Sciatic nerve (tissue), 2 donors: ENCODE measurements at regions not wholly inside any gene's neighbourhood (a gene's known extent, or its start where the extent isn't known, plus 50 kb on each side); places are given as distances from the start of the nearest gene placed in this dataset.
"Not testable (repeated sequence)": the region's sequence is repeated elsewhere in the genome, so short reads cannot be mapped to it uniquely, and the experiment has no call there.

Experiments used
- ATAC-seq: fragments of 200-7000 bp; cut with Tn5 transposase; one replicate; pipeline ENCODE4 v1.9.1; 2020; ENCODE audit warnings: mild to moderate bottlenecking, moderate library complexity
- DNase-seq: peaks from one replicate; pipeline ENCODE4 v3.0.0-alpha.2; 2020; ENCODE audit warnings: low spot score
- intact Hi-C: fragments of 100-400 bp; cut with DNase I; formaldehyde crosslinking; loops from one replicate; pipeline ENCODE4 v1.14.2; 2022
- donor health status: DM: no; HTN: no; CAD: no.
- donor health status: DM: no; HTN: no; CAD: no.

DNA sequence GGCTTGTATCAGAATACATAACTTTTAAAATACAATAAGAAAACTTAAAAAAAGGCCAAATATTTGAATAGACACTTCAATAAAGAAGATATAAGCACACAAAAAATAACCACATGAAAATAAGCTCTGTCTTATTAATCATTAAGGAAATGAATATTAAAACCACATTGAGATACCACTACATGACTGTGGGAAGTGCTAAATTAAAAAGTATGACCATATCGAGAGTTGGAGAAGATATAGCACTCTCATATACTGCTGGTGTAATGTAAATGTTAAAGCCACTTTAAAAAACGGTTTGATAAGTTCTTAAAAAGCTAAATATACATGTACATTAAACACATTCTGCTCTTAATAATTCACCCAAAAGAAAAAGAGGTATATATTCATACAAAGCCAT, 104.6 kb upstream of the TRIB2 start:
- intact Hi-C loops, result no loop called here
- no peak for ATAC-seq
- DNase-seq, result no peak

DNA sequence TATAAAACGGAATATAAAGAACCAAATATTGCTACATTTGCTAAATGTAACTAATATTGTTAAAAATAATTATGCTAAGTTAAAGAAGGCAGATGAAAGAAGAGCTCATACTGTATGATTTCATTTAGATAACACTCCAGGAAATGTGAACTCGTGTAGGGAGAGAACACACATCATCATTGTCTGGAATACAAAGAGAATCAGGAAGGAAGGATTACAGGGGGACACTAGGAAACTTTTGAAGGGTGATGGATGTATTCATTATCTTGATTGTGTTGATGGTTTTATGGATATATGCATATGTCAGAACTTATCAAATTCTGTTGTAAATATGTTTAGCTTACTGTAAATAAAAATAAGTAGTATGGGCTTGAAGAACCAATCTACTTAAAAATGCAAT, 104.1 kb upstream of the TRIB2 start:
- ATAC-seq, result no peak
- intact Hi-C loops, result no loop called here
- DNase-seq, result no peak

DNA sequence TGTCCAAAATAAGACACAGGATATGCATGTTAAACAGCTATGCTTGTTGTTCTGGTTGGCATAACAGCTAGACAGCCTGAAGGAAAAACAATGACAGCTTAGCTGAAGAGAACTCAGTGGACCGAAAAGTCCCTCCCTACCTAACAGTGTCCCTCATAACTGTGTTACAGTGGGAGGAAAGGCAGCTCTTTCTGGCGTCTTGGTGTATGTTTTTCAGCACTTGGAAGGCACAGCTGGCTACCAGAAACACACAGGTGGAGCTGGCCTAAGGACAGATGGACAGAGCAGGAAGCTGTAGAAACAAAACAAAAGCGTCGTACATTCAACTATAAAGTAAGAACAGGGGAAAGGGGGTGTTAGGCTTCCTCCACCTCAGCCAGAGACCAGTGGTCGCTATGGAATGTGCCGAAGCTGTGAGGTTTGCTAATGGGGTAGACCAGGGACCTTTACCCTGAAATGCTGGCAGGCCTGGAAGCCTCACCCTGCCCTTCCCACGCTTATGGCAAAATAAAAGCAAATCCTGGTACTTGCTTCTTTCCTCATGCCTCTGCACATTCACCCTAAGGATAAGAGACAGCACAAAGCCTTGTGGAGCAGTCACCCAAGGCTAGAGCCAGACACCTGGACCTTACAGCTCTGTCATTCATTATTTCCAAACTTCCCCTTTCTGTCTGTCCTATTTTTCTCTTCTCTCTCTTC, 103.5 kb upstream of the TRIB2 start:
- DNase-seq, result no peak
- ATAC-seq, result no peak
- intact Hi-C loops, result no loop called here

DNA sequence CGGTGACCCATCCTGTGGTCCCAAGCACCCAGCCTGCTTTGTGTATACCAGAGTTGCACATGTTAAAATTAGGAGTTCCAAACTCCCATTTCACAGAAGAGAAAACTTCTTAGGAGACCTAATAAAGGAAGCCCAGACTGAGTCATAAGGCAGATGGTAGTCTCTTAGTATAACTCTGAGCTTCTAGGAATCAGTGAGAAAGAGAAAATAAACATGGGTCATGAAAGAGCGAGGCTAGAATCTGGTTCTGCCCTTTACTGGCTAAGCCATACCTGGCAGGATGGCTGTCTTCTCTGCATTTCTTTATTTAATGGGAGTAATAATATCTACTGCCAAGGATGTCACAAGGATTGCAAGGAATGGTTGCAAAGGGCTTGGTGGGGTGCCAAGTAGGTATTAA, 101.2 kb upstream of the TRIB2 start:
- no peak for DNase-seq
- no peak for ATAC-seq
- intact Hi-C loops, result no loop called here

DNA sequence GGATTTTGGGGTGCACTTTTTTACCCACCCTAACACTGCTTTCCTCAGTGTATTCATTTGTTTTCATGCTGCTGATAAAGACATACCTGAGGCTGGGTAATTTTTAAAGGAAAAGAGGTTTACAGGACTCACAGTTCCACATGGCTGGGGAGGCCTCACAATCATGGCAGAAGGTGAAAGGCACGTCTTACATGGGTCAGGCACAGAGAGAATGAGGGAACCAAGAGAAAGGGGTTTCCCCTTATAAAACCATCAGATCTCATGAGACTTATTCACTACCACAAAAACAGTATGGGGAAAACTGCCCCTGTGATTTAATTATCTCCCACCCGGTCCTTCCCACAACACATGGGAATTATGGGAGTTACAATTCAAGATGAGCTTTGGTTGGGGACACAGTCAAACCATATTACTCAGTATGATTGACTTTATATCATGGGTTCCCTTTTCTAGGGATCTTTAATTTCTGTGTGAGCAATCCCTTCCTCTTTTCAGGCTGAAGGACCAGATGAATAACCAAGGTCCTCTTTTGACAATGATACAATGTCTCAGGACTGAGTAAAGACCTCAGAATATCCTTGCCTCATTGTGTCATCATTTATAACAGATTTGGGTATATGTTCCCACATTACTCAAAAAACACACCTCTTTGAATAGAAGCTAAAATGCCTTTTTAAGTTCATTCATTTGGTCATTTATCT, 100.1 kb upstream of the TRIB2 start:
- no peak for DNase-seq
- intact Hi-C loops, result no loop called here
- no peak for ATAC-seq

DNA sequence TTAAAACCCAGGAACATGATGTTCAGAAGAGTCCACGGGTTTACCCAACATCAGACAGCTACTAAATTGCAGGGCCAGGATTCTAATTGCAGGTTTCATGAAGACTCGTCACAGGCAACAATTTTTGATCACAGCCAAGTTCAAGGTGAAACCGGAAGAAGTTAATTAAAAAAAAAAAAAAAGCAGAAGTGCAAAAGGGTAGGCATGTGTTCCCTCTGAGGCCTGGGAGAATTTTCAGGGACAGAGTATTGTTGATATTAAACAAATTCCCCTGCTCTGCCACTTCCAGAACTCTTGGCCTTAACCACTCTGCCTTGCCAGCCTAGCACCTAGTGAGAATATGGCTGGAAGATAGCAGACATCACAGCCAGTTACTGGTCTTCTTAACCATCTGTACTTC, 99.4 kb upstream of the TRIB2 start:
- no peak for DNase-seq
- intact Hi-C loops, result no loop called here
- ATAC-seq, result no peak

DNA sequence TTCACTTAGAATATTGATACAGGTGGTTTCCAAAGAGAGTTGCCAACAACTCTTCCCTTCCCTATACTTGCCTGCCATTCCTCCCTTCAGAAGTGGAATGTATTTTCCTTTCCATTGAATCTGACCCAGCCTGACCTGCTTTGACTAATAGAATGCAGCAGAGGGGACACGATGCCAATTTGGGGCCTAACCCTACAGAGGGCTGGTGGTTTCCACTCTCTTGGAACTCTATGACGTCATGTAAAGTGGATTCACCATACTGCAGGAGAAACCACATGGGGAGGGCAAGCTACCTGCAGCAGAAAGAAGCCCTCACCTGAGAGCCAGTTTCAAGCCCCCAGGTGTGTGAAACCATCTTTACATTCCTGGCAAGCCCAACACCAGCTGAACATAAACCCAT, 98.9 kb upstream of the TRIB2 start:
- ATAC-seq, result no peak
- no peak for DNase-seq
- intact Hi-C loops, result no loop called here

DNA sequence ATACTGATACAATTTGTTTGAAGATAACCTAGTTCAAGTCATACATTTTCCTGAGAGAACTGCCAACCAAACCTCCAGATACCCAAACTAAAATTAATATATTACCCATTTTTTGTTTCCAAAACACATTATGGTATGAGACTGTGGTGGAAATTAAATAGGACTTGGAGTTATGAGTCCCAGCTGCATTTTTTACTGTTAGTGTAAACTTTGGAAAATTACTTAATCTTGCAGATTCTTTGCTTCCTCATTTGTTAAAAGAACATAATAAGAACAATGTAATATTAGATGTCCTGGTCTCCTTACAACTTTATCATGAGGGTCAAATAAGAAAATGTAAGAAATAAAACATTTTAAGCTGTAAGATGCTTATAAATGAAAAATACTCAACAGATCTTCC, 98.2 kb upstream of the TRIB2 start:
- intact Hi-C loops, result no loop called here
- no peak for ATAC-seq
- no peak for DNase-seq

DNA sequence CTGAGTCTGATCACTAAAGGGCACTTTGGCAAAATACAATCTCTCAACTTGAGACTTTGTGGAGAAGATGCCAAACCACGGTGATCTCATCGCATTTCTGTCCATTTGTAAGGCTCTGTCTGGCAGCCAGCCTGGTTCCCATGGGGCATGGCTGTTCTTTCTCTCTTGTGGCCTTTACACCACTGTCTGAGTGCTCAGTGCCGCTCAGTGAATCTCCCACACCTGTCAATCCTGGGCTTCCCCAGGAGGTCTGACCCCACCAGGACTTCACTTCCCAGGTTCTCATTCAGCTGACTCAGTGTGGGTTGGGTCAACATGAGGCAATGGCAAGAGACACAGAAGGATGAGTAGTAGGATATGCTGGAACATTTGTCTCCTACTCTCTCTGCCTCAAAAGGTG, 96.8 kb upstream of the TRIB2 start:
- intact Hi-C loops, result no loop called here
- DNase-seq, result peak; percentile 65
- ATAC-seq, result peak; percentile 86

DNA sequence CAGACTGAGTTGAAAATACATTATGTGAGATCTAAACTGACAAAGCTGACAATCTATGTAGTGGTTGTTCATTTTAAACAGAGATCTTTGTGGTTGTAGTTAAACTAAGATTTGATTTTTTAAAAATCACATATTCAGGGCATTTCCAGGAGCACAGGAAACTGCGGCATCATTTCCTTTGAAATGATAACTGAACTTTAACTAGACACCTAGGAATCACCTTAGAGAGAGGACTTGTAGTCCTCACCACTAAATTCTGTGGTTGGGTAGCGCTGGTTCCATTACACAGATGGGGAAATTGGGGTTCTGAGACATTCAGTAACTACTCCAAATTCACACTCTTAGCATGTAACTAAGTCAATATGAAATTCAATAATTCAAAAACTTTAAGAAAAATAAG, 96.0 kb upstream of the TRIB2 start:
- DNase-seq, result no peak
- ATAC-seq, result no peak
- intact Hi-C loops, result no loop called here

DNA sequence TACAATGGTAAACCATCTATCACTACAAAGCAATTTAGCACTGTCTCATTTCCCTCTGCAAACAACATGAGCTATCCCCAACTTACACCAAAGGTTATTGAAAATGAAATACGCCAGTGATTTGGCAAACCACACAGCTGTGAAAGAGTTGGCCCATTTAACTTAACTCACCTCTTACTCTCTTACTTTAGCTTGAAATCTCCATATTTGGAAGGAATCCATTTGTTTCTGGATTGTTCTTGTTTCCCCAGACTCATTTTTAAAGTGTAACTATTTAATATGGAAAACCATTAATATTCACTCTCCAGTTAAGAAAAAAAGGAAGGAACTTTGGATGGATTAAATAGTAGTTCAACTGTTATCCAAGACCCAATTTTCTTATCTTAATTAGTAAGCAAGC, 93.7 kb upstream of the TRIB2 start:
- ATAC-seq (no peak), DNase-seq (no peak)
- intact Hi-C loops, result no loop called here

DNA sequence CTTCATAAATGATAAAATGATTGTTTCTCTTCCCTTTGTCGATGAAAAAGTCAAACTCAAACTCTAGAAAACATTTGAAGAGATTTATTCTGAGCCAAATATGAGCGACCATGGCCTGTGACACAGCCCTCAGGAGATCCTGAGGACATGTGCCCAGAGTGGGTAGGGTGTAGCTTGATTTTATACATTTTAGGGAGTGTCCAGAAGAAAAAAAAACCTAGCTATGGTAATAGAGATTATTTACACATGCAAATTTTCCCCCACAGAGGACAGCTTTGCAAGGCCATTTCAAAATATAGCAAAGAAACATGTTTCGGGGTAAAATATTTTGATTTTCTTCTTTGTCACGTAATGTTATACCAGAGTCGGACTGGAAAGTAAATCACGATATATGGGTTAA, 92.4 kb upstream of the TRIB2 start:
- intact Hi-C loops, result no loop called here
- ATAC-seq (no peak), DNase-seq (no peak)

DNA sequence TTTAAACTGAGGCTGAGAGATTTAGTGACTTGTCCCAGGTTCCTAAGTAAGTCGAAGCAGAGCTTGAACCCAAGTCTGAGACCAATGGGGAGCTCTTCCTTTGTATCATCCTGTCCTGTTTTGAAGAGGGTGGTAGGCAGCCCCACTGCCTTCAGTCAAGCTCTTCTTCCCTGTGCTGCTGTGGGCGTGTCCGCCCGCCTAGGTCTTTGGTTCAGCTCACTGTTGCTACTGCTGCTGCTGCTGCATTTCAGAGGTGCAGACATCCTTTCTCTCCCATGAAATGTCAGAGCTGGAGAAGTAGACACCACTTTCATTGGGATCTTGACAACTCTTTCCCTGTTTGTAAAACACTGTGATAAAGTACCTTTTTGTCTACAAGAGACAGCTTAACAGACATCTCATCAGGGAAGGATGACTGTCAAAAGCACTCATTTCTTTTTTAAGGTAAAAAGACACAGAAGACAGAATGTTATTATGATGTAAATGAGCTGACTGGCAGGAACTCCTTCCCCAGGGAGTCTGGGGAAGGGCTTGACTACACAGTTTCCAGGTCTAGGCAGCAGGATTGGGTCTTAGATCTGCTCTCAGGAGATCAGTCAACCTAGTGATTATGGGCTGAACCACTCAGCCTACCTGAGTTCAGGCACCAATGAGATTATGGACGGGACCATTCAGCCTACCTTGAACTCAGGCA, 91.7 kb upstream of the TRIB2 start:
- intact Hi-C loops, result no loop called here
- ATAC-seq, result no peak

DNA sequence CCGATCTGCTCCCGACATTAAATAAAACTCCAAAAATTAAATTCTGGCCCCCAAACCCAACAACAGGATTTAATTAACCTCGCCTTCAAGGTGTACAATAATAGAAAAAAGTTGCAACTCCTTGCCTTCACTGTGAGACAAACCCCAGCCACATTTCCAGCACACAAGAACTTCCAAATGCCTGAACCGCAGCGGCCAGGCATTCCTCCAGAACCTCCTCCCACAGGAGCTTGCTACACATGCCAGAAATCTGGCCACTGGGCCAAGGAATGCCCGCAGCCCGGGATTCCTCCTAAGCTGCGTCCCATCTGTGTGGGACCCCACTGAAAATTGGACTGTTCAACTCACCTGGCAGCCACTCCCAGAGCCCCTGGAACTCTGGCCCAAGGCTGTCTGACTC, 88.2 kb upstream of the TRIB2 start:
- ATAC-seq, DNase-seq, intact Hi-C loops: not testable (repeated sequence)

More for the DNA sequence above, 91.7 kb upstream of the TRIB2 start:
- no peak for DNase-seq

DNA sequence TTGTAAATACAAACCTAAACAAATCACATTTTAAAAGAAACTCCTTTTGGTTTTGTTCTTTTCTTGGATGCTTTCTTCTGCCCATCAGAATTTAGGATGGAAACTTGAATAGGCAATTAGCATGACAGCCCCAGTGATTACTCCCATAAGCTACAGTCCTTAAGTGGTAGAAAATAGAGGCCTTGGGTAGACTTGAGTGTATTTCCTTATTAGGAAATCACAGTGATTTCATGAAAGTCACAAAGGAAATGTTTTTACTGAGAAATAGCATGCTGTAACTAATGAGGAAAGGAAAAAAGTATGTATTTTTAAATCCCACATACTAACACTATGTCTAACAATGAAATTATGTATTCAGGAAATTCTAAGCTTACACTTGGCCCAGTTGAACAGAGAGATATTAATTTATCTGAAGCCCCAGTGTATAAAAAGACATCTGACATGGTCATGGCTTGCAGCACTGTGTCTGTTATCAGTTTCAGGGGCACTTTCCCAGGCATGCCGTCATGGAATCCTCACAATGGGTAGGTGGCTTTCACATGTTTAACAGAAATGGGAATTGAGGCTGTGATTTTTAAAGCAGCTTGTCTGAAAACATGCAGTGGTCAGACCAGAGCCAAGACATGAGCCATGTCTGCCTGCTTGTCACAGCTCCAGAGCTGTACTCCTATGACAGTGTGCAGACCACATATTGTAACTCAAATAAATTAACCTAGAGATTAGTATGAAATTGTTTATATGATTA, 79.7 kb upstream of the TRIB2 start:
- no peak for DNase-seq
- ATAC-seq, result no peak
- intact Hi-C loops, result no loop called here

DNA sequence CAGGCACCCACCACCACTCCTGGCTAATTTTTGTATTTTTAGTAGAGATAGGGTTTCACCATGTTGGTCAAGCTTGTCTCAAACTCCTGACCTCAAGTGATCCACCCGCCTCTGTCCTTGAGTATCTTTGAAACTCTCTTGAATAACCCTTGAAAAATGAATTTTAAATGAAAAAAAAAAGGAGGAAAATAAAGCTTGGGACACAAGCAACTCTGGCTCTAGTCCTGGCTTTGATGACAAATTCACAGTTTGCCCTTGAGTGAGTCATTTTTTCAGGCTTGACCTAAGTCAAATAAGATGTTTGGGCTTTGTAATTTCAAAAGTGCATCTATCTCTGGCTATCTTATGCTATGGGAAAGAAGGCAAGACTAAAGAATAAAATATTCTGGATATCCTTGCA, 79.0 kb upstream of the TRIB2 start:
- no peak for ATAC-seq
- DNase-seq, result no peak
- intact Hi-C loops, result no loop called here

DNA sequence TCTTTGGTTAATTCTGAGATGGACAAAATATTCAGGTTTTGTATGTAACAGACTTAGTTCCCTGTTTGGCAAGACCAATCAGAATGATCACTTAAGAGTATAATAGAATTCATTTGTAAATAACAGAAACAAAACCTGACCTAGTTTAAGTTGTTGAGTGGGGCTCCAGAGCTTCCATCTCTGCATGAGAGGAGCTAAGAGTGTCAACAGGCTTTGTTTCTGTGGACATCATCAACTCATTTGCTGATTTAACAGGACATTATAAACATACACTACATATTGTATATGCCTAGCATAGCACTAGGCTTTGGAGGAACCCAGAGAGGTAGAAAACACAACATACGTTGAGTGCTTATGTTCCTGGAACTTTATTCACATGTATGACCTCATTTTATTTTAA, 75.3 kb upstream of the TRIB2 start:
- DNase-seq, result no peak
- no peak for ATAC-seq
- intact Hi-C loops, result no loop called here

DNA sequence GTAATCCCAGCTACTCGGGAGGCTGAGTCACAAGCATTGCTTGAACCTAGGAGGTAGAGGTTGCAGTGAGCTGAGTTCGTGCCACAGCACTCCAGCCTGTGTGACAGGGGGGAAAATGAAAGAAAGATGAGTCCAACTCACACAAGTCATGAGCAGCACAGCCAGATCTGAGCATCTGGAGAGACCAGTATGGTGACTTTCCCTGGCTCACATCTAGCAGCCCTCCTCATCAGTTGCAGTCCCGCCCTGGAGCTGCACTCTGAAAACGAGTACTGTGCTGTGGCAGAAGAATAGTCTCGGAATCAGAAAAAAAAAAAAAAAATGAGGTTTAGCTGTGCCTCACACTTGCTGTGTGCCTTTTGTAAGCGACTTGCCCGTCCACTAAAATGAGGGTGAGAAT, 74.4 kb upstream of the TRIB2 start:
- ATAC-seq (no peak), DNase-seq (no peak)

DNA sequence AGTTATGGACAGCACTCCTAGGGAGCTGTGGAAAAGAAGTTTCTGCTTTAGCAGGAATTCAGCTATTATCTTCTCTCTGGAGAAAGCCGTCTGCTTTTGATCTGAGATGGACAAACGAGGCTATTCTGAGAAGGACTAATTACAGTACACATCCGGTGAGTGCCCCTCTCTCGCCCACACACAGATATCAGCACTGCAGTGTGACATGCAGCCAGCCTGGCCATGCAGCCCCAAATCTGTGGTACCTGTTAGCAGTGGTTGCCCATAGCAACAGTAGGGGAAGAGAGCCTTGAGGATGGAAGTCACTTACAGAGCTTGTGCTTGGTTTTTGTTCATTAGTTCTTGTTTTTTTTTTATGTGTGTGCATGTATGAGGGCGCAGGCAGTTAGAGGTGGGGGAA, 73.9 kb upstream of the TRIB2 start:
- intact Hi-C loops, result no loop called here
- DNase-seq, result no peak
- no peak for ATAC-seq

More for the DNA sequence above, 74.4 kb upstream of the TRIB2 start:
- intact Hi-C loops, result no loop called here
